HG02938 (cell line): ENCODE measurements at regions not wholly inside any gene's neighbourhood (a gene's known extent, or its start where the extent isn't known, plus 50 kb on each side); places are given as distances from the start of the nearest gene placed in this dataset.
A peak's percentile ranks its signal among the peaks of the same experiment; 100 is the strongest.

ENCODE experiments used
- ATAC-seq: cut with Tn5 transposase; IDR thresholded peaks from one replicate; pipeline ENCODE4 v1.9.1; 2021; ENCODE audit warnings: mild to moderate bottlenecking, moderate library complexity; ENCODE audit not compliant: unreplicated experiment

DNA sequence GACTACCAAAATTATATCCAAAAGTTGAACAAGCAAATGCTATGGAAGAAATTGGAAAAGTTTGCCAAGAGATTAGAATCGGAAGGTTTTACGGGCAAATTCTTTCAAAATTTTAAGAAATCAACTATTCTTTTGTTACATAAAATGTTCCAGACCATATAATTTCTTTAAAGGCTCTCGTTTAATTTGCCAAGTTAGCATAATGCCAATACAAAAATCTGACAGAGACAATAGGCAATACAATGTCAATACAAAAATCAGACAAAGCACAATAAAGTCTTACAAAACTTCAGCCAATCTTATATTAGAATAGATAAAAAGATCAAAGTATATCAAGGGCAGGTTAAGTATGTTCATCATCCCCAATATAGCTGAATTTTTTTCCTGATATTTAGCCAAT is 224.2 kb downstream of the BCL11A start:
- no peak for ATAC-seq

DNA sequence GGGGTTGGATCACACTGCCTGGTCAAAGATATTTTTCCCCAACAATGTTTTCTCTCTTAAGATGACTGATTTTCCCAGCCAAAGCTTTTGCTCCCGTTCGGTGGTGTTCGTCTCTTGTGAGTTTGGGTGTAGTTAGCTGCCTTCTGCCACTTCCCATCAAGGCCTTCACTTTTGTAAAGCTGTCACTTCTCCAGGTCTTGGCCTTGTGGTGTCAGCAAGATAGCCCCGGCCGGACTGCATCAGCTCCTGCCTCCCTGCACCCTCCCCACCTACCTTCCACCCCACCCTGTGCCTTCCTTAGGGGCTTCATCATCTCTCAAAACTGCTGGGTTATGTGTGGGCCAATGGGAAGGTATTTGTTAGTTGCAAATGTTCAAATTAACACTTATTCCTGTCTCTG is 228.9 kb downstream of the BCL11A start:
- ATAC-seq, result no peak

DNA sequence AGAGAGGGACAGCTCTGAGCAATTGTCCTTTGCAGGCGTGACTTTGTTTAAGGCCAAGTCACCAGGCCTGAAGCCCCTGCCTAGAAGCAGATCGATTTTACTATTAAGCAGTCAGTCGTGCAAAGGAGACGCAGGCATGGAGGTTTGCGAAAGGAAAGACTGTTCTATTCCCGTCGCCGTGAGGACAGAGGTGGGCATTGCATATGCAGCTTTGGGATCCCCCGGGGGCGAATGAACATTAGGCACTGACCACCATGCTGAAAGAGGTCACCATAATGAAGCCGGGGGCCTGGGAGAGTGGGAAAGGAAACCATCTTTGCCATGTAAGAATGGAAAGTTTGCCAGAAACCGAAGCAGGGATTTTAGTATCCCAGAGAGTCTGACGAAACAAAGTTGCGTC is 231.6 kb downstream of the BCL11A start:
- ATAC-seq, result no peak

DNA sequence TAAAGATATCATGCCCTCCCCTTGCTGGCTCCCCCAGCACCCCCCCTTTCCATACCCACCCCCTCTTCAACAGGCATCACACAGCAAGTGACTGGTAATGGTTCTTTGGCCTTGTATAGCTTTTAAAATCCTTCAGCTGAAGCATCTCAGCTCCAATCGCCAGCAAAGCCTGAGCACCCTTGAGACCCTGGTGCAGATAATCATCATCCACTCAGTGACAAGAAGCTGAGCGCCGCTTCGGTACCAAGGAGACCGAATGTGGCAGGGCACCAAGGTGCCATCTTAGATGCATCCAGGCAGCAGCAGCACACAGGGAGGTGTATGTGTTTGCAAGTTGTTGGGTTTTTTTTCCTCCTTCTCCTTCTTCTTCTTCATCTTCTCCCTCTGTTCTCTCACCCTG is 232.7 kb downstream of the BCL11A start:
- ATAC-seq, result no peak

DNA sequence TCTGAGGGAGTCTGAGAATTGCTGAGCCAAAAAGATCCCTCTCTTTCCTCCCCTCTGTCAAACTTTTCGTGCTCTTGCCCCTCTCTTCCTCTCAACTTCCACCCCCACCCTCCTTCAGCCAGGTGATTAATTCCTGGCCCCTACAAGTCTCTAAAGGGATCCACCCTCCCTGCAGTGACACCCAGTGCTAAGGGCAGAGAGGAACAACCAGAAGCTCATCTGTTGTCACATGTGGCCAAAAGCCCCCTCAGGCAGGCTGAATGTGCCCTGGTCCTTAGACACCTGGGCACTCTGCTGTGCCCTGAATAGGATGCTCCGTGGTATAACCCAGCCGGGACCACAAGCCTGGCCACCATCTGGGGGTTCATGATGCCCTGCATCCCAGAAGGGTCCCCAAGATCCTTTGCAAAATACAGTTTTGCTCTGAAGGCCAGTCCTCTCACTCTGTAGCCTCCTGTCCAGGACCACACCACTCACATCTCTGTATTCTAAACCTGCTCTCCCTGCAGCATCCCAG is 234.4 kb downstream of the BCL11A start:
- no peak for ATAC-seq

DNA sequence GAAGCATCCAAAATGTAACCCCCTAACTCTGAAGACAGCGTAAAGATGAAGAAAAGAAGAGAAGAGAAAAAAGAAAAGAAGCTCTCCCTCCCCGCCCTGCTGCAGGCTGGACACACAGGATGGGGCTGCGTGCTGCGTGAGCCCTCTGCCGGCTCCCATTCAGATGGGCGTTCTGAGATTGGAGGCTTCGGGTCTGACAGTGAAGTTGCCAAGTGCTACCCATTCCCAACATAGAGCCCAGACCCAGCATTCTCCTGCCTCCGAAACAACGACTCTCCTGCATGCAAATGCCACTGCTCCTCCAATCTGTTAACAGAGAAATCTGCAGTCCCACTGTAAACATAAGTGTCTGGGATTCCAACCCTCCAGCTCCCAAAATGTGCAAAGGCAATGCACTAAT is 234.9 kb downstream of the BCL11A start:
- no peak for ATAC-seq

DNA sequence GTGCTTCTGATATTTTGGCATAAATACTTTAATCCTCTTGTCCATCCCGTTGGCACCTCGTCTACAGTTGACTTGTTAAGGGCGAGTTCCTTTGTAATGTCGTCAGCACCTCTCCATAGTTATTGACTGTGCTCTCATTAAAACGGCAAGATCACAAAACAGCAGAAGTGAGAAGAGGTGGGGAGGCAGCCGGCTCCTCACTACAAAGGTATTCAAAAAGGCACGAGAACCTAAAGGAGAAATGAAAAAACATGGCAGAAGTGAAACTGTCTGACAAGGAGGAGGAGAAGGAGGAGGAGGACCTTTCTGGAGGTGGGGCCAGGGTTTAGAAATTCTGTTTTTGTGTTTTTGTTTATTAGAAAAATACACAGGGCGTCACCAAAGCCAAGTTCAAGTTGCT is 235.6 kb downstream of the BCL11A start:
- ATAC-seq, result peak; percentile 82

DNA sequence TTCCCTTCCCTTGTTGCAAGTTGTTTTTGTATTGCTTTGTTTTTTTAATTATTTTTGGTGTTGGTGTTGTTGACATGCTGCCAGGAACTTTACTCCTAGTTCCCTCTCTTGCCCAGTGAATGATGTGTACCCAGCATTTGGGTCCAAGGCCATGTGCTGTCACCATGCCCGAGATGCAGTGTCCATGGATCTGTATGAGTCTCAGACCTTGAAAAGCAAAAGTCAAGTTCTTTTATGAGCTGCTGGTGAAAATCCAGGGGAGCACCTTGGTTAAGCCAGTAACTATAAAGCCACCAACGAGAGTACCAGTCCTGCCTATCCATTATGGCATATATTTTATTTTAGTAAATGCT is 236.4 kb downstream of the BCL11A start:
- no peak for ATAC-seq

DNA sequence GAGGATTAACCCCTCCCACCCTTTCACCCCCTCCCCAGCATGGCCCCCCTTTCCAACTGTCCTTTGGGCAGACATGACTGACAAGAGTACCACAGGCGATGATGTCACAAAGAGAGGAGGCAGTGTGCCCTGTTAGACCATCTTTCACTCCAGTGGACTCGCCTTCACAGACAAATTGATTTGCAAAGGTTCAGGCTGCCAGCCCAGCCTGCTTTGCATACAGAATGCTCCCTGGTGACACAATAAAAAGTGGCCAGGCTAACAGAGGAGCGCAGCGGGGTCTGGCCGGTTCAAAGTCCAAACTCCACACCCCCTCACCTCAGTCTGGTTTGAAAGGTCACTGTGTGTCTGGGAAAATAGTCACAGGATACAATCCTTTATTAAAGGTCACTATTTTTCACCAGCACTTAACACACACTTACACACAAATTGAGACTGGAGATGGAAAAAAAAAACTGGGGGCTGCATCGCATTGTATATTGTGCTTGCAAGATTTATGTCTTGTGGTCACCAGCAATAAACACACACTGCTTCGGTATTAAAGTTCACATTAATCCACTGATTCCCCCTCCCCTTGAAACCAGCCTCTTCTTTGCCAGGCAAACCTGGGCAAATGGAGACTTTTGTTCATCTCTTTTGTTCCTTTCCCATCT is 236.9 kb downstream of the BCL11A start:
- ATAC-seq, result no peak

DNA sequence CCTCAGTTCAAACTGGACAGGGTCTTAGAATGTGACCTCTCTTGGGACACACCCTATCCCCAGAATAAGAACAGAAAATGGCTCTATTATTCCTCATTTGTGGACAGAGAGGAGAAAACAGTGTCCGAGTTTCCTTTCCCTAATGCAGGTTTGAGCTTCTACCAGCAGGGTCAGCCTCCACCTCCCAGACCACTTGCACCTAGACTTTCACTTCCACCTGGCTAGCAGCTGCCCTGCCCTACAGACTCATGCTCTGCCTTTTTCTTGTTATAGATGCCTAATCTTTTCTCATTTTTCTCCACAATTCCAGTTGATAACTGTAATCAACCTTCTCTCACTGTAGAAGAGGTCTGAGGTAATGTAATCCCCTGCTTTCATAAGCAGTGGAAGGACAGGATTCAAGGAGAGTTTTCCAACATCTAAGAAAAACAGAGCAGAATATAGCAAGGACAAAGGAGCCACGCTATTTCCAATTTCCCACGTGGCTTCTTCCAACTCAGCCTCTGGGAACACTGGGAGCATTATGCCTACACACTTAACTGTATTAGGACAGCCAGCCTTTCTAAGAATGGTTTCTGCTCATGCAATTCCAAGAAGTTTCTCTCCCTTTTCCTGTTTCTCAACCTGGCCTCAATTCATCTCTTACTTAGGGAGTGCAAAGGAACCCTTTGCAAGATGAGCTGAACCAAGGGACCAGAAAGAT is 239.8 kb downstream of the BCL11A start:
- ATAC-seq, result no peak

DNA sequence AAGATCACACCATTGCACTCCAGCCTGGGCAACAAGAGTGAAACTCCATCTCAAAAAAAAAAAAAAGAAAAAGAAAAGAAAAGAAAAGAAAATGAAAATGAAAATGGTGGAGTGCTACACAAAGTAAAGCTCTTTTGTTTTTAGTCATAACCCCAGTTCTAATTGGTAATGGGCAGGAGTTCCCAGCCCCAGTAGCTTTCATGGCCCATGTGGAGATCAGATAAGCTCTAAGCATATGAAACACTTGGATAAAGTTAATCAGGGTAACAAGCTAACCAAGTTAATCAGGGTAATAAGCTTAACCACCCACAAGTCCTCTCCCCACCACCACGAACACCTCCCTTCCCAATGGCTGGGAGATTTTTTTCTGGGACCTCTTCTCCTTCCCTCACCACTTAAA is 240.8 kb downstream of the BCL11A start:
- peak; percentile 69 for ATAC-seq

DNA sequence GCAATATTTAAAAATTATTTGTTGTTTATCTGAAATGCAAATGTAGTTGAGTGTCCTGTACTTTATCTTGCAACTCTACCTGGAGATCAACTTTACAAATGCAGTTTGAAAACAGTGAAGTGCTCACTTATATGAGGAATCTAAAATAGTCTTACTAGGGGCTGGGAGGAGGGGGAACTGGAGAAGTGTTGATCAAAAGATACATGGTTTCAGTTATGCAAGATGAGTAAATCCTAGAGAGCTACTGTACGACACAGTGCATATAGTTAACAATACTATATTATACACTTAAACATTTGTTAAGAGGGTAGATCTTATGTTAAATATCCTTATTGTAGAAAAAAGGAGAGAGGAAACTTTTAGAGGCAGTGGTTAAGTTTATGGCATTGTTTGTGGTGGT is 241.9 kb downstream of the BCL11A start:
- ATAC-seq, result peak; percentile 71

DNA sequence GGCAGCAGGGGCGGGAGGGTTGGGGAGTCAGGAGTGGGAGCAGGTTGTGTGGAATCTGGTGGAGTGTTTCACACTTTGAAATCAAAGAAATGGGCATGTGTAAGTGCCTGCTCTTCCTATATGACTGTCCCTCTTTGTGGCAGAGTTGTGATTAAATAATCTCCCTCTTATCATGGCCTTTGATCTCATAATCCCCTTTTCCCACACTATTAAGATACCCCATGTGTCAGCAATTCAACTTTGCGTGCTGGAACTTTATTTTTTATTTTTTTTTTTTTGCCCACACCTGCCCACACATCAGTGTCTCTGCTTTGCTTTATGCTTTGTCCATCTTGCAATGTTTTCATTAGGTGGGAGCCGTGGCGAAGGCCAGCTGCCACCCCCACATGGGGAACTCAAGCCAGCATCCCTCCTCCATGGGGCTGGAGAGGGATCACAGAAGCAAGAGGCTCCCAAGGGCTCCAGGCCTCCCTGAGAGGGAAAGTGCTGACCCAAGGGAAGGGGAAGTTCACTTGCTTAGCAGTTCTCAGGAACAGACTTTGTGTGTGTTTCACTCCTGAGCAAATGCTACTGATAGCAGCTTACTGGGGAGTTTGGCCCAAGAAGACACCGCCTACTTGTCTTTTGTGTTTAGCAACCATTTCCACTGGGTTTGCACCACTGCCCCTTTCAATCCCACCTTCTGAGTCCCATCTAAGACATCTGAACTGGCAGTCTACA is 243.4 kb downstream of the BCL11A start:
- no peak for ATAC-seq

DNA sequence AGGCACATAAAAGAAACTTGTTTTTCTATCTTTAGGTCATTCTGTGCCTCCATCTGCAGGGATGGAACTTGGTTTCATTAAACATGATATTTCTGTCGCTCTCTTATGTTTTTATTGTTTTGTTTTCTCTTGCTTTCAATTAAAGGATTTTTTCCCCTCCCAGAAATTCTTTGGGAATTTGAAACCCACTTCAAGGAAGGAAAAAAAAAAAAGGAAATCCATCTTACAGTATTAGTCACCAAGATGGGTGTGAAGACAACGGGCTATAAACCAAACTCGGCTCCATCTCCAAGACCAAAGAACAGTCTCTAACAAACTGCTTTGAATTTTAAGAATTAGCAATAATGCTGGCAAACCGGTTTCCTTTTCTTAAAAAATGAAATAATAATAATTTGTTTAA is 244.1 kb downstream of the BCL11A start:
- no peak for ATAC-seq

DNA sequence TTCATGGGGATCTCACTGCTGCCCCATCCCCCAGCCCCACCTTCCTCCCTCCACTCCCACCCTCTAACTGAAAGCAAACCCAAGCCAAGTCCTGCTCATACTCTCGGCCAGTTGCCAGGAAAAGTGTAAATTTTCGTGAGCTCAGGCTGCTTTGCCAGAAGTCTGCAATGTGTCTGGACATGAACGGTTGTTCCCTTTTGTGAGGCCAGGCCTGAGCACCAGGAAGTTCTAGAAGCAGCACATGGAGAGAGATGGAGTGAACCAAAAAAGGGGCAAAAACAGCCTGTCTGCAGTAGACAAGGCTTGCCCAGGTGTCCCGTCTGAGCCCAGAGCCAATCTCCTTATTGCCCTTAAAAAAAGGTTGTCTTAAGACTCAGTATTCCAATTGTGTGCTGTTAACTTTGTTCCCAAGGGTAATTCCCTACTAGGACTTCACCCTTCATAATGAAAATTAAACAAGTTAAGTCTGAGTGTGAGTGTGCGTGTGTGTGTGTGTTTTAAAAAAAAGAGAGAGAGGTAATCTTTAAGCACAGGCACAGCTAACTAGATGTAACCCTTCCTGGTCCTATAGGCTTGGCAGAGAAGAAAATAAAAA is 247.1 kb downstream of the BCL11A start:
- ATAC-seq, result no peak

DNA sequence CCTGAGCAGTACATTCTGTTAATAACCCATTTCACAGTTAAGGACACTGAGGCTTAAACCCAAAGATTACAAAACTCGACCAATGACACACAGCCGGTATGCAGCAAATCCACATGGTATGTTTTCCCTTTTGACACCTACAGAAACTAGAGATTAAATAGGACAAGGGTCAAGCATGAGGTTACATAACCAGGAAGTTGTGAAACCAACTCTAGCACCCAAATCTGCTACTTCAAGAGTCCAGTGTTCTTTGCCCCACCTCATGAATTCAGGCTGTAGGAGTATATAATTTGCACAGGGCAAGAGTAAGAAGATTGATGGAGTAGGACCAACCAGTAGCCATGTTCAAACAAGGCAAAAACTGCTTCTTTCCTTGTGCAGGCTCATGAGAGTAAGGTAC is 249.8 kb downstream of the BCL11A start:
- no peak for ATAC-seq

DNA sequence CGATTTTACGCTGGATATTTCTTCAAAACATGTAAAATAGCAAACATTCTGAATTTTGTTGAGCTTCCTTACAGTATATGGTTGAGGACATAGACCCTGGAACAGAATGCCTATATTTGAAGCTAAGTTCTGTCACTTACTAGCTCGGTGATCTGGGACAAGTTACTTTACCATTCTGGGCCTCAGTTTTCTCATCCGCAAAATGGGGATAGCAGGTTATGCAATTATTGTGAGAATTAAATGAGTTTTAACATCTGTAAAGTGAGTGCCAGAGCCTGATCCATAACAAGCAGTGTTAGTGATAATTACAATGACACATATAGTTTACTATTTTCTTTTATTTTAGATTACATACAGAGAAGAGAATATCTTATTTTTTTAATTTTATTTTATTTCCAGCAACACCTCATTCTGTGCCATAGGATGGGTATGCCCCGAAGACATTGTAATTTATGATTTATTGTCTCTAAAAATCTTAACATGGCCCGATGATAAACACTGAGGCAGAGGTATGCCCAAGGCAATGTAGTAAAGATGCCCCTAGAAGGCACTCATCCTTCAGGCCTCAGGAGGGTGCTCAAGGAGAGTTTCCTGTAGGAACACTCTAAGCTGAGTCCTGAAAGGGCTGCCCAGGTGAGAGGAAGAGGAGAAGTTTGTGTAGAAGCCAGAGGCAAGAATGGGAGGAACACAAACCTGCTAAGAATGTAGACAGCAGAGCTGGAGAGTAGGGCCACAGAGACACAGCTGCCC is 250.9 kb downstream of the BCL11A start:
- ATAC-seq, result no peak

DNA sequence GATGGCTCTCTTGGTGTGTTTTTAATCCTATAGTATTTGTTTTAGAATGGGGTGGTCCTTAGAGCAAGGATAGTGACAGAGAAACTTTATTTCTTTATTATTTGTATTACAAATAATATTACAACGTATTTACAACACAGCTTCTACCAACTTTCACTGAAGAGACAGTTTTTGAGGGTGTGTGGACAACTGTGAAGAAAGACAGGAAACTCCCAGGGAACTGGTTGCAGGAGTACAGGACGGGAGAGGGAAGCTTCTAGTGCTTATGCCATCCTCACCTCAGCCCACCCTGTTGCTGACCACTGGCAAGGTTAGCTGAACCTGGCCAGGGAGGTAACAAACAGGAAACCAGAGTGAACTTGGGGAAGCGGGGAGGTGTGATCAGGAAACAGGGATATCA is 251.7 kb downstream of the BCL11A start:
- no peak for ATAC-seq

DNA sequence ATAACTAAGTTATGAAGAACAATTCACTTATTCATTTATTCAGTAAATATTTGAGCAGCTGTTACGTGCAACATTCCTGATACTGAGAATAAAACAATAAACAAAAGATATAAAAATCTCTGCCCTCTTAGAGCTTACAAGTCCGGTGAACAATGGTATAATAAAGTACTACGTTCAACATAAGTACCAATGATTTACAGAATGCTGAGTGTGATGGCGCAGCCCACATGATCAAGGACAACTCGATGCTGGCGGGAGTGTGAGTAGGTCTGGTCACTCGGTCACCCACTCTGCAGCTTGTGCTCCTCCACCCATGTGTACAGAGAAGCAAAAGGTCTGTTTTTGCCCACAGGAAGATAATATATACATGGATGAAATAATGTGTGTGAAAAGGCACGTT is 254.3 kb downstream of the BCL11A start:
- no peak for ATAC-seq

DNA sequence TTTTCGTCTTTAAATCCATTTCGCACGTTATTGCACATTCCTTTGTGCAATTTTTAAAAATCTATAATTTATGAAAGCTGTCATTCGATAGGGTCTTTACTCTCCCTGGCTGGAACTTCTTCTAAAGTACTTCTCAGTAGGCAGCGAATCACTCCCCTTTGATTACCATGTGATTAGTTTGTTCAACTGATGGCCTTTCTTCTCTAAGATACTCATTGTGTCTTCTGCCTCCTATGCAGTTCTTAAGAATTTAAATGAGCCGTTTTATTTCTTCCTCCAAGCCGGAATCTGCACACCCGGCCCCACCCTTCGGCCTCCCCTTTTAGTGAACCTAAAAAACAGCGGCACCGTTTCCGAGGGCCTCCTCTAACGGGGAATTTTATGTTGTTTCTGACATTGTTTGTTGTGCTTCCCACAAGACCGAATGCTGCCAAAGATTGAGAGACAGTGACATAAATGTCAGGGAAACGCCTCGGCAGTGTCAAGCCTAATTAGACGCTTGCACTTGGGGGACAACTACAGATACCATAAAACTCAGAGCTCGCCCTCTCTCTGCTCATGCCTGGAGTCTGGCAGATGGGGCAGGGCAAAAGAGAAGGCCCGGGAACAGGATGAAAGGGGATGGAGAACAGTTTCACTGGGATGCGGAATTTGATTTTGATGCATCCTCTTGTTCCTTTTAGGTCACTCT is 255.3 kb downstream of the BCL11A start:
- ATAC-seq, result no peak
